Thyroid gland (tissue), 4 donors: ENCODE measurements at regions not wholly inside any gene's neighbourhood (a gene's known extent, or its start where the extent isn't known, plus 50 kb on each side); places are given as distances from the start of the nearest gene placed in this dataset.

Source experiments
- DNase-seq, 2 donors: peaks; one replicate each; pipeline ENCODE4 v3.0.0-alpha.2; 2019
- H3K27ac ChIP-seq, 3 donors: fragments of 200-600 bp; sonication (generic); 1 replicate in 2 of 3; 2 replicates in 1 of 3; pipeline ENCODE4 v1.5.1; 2016 to 2019; ENCODE audit warnings: mild to moderate bottlenecking in 1 of 3, moderate library complexity in 1 of 3
- H3K27me3 ChIP-seq: fragments of 200-600 bp; sonication (generic); one replicate; pipeline ENCODE4 v1.5.1; 2019
- H3K36me3 ChIP-seq, 2 donors: fragments of 200-600 bp; sonication (generic); one replicate each; pipeline ENCODE4 v1.5.1; 2016 to 2019
- H3K4me1 ChIP-seq, 2 donors: fragments of 200-600 bp; sonication (generic); one replicate each; pipeline ENCODE4 v1.5.1; 2017 to 2019
- H3K4me3 ChIP-seq, 3 donors: fragments of 200-600 bp; sonication (generic); replicated peaks in 1 of 3; 1 replicate in 2 of 3; 2 replicates in 1 of 3; pipeline ENCODE4 v1.5.1; 2016; ENCODE audit warnings: mild to moderate bottlenecking in 1 of 3
- H3K9me3 ChIP-seq: fragments of 200-600 bp; sonication (generic); one replicate; pipeline ENCODE4 v1.5.1; 2017
- POLR2A ChIP-seq, 2 donors: fragments of 450-650 bp; IDR thresholded peaks; one replicate each; pipeline ENCODE4 v1.6.1; 2017; ENCODE audit warnings: antibody characterized with exemption in 2 of 2, mild to moderate bottlenecking in 2 of 2, moderate library complexity in 1 of 2
- WGBS, 2 donors: methylation state at CpG; one replicate each; pipeline ENCODE4 v1.1.5; 2017; 5-methylcytosine and 5-hydroxymethylcytosine counted together
- intact Hi-C: fragments of 100-400 bp; cut with DNase I; formaldehyde crosslinking; loops from one replicate; pipeline ENCODE4 v1.15.1; 2023
- TF ChIP-seq, protein P1 (sequence below), 6 experiments: fragments of 200-600 bp in 3 of 6; fragments of 450-650 bp in 3 of 6; sonication (generic) in 3 of 6; IDR thresholded peaks; one replicate each; pipeline ENCODE4 v1.5.1; 2016 to 2019; ENCODE audit warnings: antibody characterized with exemption in 6 of 6, mild to moderate bottlenecking in 2 of 6, inconsistent platforms in 1 of 6, moderate library complexity in 1 of 6

DNA sequence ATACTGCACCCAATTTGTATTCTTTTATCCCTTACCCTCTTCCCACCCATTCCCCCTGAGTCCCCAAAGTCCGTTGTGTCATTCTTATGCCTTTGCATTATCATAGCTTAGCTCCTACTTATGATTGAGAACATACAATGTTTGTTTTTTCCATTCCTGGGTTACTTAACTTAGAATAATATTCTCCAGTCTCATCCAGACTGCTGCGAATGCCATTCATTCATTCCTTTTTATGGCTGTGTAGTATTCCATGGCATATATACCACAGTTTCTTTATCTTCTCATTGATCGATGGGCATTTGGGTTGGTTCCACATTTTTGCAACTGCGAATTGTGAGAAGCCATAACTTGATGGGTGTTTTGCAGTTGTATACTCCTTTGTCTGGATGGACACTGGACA, 62.8 kb downstream of the FHIP1A start:
- no peaks in the 10 kb centered on the region for H3K36me3 ChIP-seq
- H3K27me3 ChIP-seq = no peaks in the 10 kb centered on the region
- no peak for TF ChIP-seq POLR2A (IDR thresholded peaks at IDR 0.05)
- TF ChIP-seq, protein P1, sequence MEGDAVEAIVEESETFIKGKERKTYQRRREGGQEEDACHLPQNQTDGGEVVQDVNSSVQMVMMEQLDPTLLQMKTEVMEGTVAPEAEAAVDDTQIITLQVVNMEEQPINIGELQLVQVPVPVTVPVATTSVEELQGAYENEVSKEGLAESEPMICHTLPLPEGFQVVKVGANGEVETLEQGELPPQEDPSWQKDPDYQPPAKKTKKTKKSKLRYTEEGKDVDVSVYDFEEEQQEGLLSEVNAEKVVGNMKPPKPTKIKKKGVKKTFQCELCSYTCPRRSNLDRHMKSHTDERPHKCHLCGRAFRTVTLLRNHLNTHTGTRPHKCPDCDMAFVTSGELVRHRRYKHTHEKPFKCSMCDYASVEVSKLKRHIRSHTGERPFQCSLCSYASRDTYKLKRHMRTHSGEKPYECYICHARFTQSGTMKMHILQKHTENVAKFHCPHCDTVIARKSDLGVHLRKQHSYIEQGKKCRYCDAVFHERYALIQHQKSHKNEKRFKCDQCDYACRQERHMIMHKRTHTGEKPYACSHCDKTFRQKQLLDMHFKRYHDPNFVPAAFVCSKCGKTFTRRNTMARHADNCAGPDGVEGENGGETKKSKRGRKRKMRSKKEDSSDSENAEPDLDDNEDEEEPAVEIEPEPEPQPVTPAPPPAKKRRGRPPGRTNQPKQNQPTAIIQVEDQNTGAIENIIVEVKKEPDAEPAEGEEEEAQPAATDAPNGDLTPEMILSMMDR (IDR thresholded peaks at IDR 0.05) = no peak
- H3K4me3 ChIP-seq = no peak overlapping the region
- DNase-seq = no peak
- no peaks in the 10 kb centered on the region for H3K9me3 ChIP-seq
- WGBS, 2 donors = 94 to 97% methylated on average over 4 of the region's 4 CpGs
- H3K4me1 ChIP-seq = peaks cover 10 to 18% of the 10 kb centered on the region in 2 donors
- intact Hi-C loops = no loop called here
- H3K27ac ChIP-seq = no peak overlapping the region

DNA sequence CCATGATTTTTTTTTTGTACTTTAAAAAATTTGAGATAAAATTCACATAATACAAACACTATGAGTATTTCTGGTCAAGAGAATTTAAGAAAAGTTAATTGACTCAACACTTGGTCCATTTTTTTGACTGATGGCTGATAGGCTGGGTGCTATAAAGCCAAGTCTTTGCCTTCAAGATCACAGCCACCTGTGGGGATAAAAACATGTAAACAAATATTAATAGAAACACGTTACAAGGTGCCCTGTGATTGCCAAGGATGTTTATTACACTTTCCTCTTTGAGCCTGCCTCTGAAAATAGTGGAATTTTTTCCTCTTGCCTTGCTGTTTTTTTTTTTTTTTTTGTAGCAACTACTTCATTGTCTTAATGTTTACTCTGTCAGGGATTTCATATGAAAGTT, 63.3 kb downstream of the FHIP1A start:
- DNase-seq = no peak
- H3K9me3 ChIP-seq = no peaks in the 10 kb centered on the region
- TF ChIP-seq, protein P1 (IDR thresholded peaks at IDR 0.05) = no peak
- H3K27ac ChIP-seq = no peak overlapping the region
- H3K4me3 ChIP-seq = no peak overlapping the region
- intact Hi-C loops = no loop called here
- peaks cover 10 to 18% of the 10 kb centered on the region in 2 donors for H3K4me1 ChIP-seq
- H3K27me3 ChIP-seq = no peaks in the 10 kb centered on the region
- WGBS, 2 donors = 65 to 75% methylated on average over 1 of the region's 1 CpG
- H3K36me3 ChIP-seq = no peaks in the 10 kb centered on the region

DNA sequence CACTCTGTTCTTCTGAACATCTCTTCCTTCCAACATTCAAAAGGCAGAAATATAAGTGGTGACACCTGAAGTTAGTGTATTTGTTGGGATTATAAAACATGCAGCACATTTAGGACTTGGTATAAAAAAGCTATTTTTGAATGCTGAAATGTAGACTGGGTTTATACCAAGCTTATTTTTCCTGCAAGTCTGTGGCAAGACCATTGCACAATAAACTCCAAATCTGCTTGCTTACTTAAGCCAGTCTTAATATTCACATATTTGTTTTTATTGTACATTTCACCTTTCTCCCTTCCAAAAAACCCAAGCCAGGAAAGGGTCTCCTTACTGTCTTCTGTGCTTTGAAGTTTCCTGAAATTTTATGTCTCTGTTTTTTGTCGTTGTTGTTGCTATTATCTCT, 63.7 kb downstream of the FHIP1A start:
- intact Hi-C loops = no loop called here
- H3K27me3 ChIP-seq = no peaks in the 10 kb centered on the region
- H3K9me3 ChIP-seq = no peaks in the 10 kb centered on the region
- no peak for TF ChIP-seq POLR2A (IDR thresholded peaks at IDR 0.05)
- TF ChIP-seq, protein P1 (IDR thresholded peaks at IDR 0.05) = no peak
- H3K36me3 ChIP-seq = no peaks in the 10 kb centered on the region
- H3K4me3 ChIP-seq = no peak overlapping the region
- H3K27ac ChIP-seq = no peak overlapping the region
- no peak for DNase-seq
- WGBS, 2 donors = 59 to 60% methylated on average over 1 of the region's 1 CpG
- H3K4me1 ChIP-seq = peaks cover 10 to 18% of the 10 kb centered on the region in 2 donors

DNA sequence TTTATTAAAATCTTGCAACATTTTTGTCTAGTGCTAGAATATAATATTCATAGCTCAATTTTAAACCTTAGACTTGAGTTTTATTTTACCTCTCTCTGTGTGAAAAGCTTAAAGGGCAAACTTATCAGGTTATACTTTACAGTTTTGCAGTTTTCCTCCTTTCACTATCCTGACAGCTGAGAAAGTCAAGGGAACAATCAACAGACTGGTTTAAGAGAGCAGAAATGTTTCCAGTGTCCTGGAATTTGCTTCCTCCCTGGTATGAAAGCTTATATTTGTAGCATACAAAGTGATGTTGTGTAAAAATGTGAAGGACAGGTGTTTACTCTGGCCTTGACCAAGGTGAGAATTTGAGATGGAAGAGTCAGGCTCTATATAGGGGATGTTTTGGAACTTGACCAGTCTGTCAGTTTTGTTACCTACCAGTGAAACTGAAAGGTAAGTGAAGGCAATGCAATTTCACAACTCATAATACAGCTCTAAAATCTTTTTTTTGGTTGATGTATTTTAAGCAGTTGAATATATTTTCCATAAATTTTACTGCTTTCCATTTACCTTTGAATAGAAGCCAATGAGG, 64.6 kb downstream of the FHIP1A start:
- H3K27me3 ChIP-seq = no peaks in the 10 kb centered on the region
- intact Hi-C loops = no loop called here
- no peak for DNase-seq
- H3K36me3 ChIP-seq = no peaks in the 10 kb centered on the region
- TF ChIP-seq, protein P1 (IDR thresholded peaks at IDR 0.05) = no peak
- TF ChIP-seq POLR2A (IDR thresholded peaks at IDR 0.05) = no peak
- no peak overlapping the region for H3K27ac ChIP-seq
- no peak overlapping the region for H3K4me3 ChIP-seq
- H3K9me3 ChIP-seq = no peaks in the 10 kb centered on the region
- H3K4me1 ChIP-seq = peaks cover 10 to 18% of the 10 kb centered on the region in 2 donors

DNA sequence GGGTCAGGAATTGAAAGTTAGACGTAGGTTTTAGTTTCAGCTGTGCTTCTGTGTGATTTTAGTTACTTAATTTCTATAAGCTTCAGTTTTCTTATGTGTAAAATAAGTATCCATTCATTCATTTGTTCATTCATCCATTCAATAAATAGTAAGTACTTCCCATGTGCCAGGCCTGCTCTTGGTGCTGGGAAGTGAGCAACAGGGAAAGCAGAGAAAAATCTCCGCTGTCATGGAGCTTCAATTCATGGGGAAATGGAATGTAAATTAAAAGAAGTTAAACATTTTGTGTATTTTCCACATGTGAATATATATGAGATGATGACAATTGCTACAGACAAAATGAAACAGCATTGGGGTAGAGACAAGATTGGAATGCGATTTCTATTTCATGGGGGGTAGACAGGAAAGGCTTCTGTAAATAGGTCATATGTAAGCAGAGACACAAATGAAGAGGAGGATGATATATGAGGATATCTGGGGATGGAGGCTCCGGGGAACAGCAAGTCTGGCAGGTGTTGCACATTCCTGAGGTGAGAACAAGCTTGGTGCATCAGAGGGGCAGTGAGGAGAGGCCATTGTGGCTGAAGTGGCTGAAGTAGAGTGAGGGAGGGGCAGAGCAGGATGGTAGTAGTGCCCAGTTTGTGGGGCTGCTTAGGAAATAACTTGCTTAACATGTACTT, 66.2 kb downstream of the FHIP1A start:
- Histone ChIP-seq H3K4me3 (no peak overlapping the region), H3K9me3 (no peaks in the 10 kb centered on the region), H3K27me3 (no peaks in the 10 kb centered on the region), H3K4me1 (peaks cover 10 to 18% of the 10 kb centered on the region in 2 donors), H3K36me3 (no peaks in the 10 kb centered on the region), H3K27ac (no peak overlapping the region)
- TF ChIP-seq, protein P1 (IDR thresholded peaks at IDR 0.05) = no peak
- TF ChIP-seq POLR2A (IDR thresholded peaks at IDR 0.05) = no peak
- 74 to 76% methylated on average over 4 of the region's 4 CpGs for WGBS, 2 donors
- peak; percentile 6 to 24 for DNase-seq
- intact Hi-C loops = no loop called here
